ENCODE measurements at regions not wholly inside any gene's neighbourhood (a gene's known extent, or its start where the extent isn't known, plus 50 kb on each side); places are given as distances from the start of the nearest gene placed in this dataset.
A peak's percentile ranks its signal among the peaks of the same experiment; 100 is the strongest.

- Histone ChIP-seq H3K36me3 (no peaks in the 10 kb centered on the region), H3K4me1 (ENCODE audit: low read depth) (peaks cover 2% of the 10 kb centered on the region), H3K27ac (no peak overlapping the region), H3K9me3 (ENCODE audit: low read depth) (no peaks in the 10 kb centered on the region), H3K27me3 (no peaks in the 10 kb centered on the region), H3K4me3 (no peak overlapping the region)
- no peak for DNase-seq (ENCODE audit: low read depth in 1 of 2, low spot score in 1 of 2)
- TF ChIP-seq CTCF (IDR thresholded peaks at IDR 0.05; ENCODE audit: low read depth, low read length): no peak
Measured at GRCh38 chr5:74281166-74281565, 359.4 kb downstream of the ENC1 start.

GRCh38 chr5:74280306-74280705 lies 360.2 kb downstream of the ENC1 start:
- Histone ChIP-seq H3K36me3 (no peaks in the 10 kb centered on the region), H3K4me3 (no peak overlapping the region), H3K9me3 (ENCODE audit: low read depth) (no peaks in the 10 kb centered on the region), H3K27ac (no peak overlapping the region), H3K27me3 (no peaks in the 10 kb centered on the region), H3K4me1 (ENCODE audit: low read depth) (peaks cover 4% of the 10 kb centered on the region)
- no peak for TF ChIP-seq CTCF (IDR thresholded peaks at IDR 0.05; ENCODE audit: low read depth, low read length)
- DNase-seq (ENCODE audit: low read depth in 1 of 2, low spot score in 1 of 2): no peak

- H3K36me3 ChIP-seq: no peaks in the 10 kb centered on the region
- no peak overlapping the region for H3K27ac ChIP-seq
- DNase-seq (ENCODE audit: low read depth in 1 of 2, low spot score in 1 of 2): peak in 1 of 2 donors; percentile 25
- H3K27me3 ChIP-seq: no peaks in the 10 kb centered on the region
- no peaks in the 10 kb centered on the region for H3K9me3 ChIP-seq (ENCODE audit: low read depth)
- H3K4me3 ChIP-seq: no peak overlapping the region
- peaks cover 4% of the 10 kb centered on the region for H3K4me1 ChIP-seq (ENCODE audit: low read depth)
- no peak for TF ChIP-seq CTCF (IDR thresholded peaks at IDR 0.05; ENCODE audit: low read depth, low read length)
Measured at GRCh38 chr5:74279244-74279643, 361.3 kb downstream of the ENC1 start.

- H3K27me3 ChIP-seq: no peaks in the 10 kb centered on the region
Measured at GRCh38 chr5:74277418-74277817, 363.1 kb downstream of the ENC1 start.

GRCh38 chr5:74275171-74275992 lies 365.1 kb downstream of the ENC1 start:
- no peaks in the 10 kb centered on the region for H3K27me3 ChIP-seq
- no peaks in the 10 kb centered on the region for H3K9me3 ChIP-seq (ENCODE audit: low read depth)
- H3K36me3 ChIP-seq: no peaks in the 10 kb centered on the region
- peak in 1 of 2 donors; percentile 62 for DNase-seq (ENCODE audit: low read depth in 1 of 2, low spot score in 1 of 2)
- peaks cover 4% of the 10 kb centered on the region for H3K4me1 ChIP-seq (ENCODE audit: low read depth)
- H3K4me3 ChIP-seq: no peak overlapping the region
- no peak overlapping the region for H3K27ac ChIP-seq
- no peak for TF ChIP-seq CTCF (IDR thresholded peaks at IDR 0.05; ENCODE audit: low read depth, low read length)

More at GRCh38 chr5:74277418-74277817, 363.1 kb downstream of the ENC1 start:
- Histone ChIP-seq H3K4me1 (ENCODE audit: low read depth) (peaks cover 4% of the 10 kb centered on the region), H3K36me3 (no peaks in the 10 kb centered on the region), H3K9me3 (ENCODE audit: low read depth) (no peaks in the 10 kb centered on the region), H3K27ac (no peak overlapping the region), H3K4me3 (no peak overlapping the region)
- no peak for TF ChIP-seq CTCF (IDR thresholded peaks at IDR 0.05; ENCODE audit: low read depth, low read length)
- DNase-seq (ENCODE audit: low read depth in 1 of 2, low spot score in 1 of 2): no peak

Measured in cardiac muscle cell (in vitro differentiated cells and primary cell).